ENCODE measurements at regions not wholly inside any gene's neighbourhood (a gene's known extent, or its start where the extent isn't known, plus 50 kb on each side); places are given as distances from the start of the nearest gene placed in this dataset.

GRCh38 chr2:217717646-217718045 is 285.1 kb downstream of the TNS1 start:
- no peak for DNase-seq

- no peak for DNase-seq
Measured at GRCh38 chr2:217715484-217715883, 287.3 kb downstream of the TNS1 start.

DNA sequence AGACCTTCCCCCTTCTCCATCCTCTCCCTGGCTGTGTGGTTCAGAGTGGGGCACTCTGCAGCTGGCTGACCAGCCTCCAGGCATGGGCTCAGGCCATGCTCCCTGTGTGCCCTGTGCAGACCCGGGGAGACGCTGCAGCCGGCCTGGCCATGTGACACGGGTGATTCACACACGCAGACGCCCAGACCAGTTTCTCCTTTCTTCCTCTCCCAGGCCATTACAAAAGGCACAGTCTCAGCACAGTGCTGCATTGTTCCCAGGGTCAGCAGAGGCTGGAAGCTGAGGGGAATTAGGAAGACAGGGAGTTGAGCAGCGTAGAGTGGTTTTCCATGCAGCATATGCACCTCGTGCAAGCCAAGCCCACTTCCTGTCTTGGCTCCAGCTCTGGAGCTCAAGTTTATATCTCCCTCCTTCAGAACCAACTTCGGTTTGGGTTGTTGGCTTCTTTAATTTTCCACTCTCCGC is 288.5 kb downstream of the TNS1 start:
- DNase-seq = no peak

- DNase-seq = peak; percentile 72
Measured at GRCh38 chr2:217713395-217714286, 289.2 kb downstream of the TNS1 start.

DNA sequence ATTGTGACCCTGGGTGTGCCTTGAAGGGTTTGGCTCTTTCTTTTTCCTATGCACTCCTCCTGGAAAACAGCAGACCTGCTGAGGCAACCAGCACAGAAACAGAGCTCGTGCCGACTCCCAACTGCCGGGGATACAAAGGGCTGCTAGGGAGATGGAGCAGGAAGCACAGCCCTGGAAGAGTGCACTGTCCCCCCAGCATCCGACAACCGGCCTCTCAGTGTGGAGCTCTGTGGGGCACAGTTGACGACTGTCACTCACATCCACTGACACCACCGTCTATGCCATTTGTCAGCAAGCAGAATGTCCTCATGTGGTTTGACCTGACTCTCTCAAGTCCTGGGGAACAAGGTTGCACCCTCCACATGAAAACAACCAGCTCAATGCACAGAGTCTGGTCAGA is 290.4 kb downstream of the TNS1 start:
- no peak for DNase-seq

- no peak for DNase-seq
Measured at GRCh38 chr2:217711188-217711587, 291.6 kb downstream of the TNS1 start.

DNA sequence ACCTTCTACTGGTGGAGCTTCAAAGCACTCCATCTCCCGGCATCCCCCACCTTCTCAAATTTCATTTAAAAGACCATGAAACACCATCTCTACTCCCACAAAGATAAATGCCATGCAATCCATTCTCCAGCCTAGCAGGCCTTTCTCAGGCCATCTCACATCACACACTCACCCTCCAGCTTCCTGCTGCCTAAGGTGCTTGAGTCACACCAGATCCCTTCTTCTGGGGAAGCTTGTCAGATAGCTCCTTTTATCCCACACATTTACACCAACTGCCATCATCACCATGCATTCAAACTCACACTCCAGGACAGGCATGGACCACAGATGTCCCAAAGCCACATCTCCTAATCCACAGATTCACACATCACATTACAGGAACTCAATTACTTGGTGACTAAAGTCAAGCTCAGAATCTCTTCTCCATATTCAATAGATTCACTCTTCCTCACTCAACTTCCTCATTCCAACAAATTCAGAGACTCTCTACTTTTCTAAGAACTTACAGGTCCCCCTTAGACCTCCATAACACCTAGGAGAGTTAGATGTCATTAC is 292.5 kb downstream of the TNS1 start:
- DNase-seq = no peak

GRCh38 chr2:217709478-217710210 is 293.2 kb downstream of the TNS1 start:
- no peak for DNase-seq

- DNase-seq = no peak
Measured at GRCh38 chr2:217707131-217707611, 295.6 kb downstream of the TNS1 start.

DNA sequence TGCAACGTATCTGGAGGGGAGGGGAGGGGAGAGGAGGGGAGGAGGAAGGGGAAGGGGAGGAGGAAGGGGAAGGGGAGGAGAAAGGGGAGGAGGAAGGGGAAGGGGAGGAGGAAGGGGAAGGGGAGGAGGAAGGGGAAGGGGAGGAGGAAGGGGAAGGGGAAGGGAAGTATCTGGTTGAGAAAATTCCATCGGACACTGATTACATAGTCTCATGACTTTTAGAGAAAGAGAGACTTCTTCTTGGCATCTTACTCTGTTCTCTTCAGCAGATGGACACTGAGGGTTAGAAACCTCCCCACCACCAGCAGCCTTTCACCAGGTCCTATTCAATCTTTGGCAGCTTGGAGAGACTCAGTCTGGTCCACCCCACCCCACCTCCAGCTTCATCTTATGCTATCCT is 296.3 kb downstream of the TNS1 start:
- no peak for DNase-seq

GRCh38 chr2:217706095-217706494 is 296.7 kb downstream of the TNS1 start:
- no peak for DNase-seq

DNA sequence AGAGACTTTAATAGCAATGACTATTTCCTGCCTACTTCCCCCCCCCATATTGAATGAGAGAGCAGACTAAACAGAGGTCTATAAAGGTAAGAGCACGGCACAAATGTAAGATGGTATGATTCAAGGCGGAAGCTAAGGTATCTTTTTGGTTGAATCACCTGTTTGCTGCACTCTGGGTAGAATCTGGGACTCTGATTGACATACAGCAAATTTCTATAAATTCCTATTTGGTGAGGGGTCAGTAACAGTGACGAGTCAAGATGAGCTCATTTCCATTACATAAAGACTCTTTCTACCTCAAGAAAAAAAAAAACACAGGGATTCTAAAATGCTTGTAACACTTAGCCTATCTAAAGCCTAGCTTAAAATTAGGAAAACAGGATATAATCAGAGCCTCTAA is 297.3 kb downstream of the TNS1 start:
- DNase-seq = no peak

DNA sequence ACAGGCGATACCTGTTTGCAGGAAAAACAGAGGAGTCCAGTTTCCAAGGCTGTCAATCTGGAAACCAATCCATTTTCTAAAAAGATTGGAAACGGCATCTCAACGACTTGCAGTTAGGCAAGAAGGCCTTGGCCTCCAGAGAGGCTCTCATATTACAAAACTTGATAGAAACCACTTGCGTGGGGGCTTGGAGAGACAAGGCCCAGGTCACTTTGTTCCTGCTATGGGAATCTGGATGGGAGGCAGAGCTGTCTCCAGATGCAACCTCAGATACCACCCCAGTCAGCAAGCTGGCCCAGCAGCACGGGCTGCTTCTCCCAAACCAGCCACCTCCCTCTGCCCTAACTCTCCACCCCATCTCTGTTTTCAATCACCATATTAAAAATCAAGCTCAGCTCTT is 298.8 kb downstream of the TNS1 start:
- no peak for DNase-seq

GRCh38 chr2:217703102-217703501 is 299.7 kb downstream of the TNS1 start:
- no peak for DNase-seq

DNA sequence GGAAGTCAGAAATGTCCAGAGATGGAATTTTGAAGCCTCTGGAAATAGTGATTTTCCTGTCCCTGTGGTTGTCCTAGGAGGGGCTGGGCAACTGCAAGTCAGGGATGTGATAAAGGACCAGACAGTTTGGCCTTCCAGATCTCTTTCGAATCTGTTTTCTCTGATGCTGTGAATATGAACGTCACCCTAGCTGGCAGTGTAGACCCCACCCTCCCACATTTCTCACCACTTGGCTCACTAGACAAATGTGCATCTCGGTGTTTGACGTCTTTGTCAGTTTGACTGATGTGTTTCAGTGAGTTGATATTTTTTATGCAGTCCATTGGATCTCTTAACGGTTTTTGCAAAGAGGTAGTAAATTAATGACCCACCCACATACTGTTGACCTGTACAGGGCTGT is 301.2 kb downstream of the TNS1 start:
- DNase-seq = no peak

DNA sequence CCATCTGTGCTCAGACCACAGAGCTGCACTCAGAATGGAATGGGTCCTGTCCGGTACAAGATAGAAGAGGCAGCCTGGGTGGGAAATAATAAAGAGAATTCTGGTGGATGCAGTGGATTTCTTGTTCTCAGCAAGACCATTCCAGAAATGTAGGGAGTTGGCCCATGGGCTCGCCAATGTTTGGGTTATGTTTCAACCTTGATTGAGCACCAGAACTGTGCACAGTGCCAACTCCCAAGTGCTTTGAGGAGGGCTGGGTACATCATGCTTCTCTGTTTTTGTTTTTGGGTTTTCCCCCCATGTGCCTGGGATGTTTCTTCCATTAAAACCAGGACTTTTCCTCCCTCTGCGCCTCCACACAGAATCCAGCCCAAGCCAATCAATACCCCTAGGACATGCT is 304.1 kb downstream of the TNS1 start:
- no peak for DNase-seq

- no peak for DNase-seq
Measured at GRCh38 chr2:217695033-217695520, 307.7 kb downstream of the TNS1 start.

- DNase-seq = no peak
Measured at GRCh38 chr2:217694291-217694690, 308.5 kb downstream of the TNS1 start.

DNA sequence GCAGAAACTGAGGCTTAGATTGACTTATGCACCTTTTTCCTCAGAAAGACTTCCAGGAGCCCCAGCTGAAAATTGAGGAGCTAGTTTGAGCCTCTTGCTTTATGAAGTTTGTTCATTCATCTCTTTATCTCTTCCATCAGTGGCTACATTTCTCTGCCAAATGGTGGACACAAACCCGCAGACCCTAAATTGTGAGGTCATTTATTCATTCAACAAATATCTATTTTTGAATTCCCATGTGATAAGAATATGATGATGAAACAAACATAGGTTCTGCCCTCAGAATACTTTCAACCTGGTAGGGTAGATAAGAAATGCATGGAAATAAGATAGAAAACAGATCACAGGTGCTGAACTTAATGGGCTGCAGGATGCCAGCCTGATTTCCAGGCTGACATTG is 309.4 kb downstream of the TNS1 start:
- DNase-seq = no peak

DNA sequence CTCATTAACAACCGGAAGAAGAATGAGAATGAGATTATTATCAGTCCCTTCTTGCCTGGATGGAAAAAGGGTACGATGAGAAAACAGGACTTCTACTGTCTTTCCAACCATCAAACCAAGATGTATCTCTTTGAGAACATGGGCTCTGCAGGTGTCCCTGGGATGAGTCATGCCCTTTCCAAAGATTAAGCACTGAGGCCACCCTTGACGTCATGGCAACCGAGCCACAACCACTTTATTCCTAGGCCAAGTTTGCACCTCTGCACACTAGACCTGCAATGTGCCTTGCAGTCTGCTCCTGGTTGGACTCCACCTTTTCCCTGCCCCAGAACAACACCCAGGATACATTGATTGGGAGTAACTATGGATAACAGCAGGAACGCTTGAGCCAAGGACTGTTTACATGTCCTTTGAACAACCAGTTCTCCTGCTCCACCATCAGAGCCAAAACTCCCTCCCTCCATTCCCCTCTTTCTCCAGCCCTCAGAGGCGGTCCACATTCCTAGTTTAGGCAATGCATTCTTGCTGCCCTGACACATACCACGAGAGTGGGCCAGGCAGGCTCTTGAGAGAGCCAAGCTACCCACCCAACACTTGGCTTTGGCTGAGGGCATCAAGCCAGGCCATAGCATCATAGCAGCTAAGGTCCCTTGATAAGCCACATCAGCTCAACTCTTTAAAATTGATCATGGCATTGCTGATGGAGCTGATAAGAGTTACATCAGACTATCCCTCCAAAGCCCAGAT is 310.7 kb downstream of the TNS1 start:
- no peak for DNase-seq

DNA sequence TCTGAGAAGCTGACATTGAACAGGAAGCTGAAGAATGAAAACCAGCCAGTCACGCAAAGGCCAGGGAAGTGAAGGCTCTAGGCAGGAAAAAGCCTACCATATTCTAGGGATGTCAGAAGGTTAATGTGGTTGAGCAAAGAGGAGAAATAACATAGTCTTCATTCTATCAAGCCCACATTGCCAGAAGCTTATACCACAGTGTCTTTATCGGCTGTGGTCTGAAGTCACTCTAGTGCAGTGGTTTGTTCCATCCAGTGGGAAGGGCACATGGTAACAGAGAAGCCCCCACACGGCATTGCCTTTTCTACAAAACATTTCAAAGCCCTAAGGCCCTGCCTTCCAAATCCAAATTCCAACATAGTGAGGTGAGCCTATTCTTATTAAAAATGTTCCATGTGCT is 311.3 kb downstream of the TNS1 start:
- DNase-seq = no peak

GRCh38 chr2:217689053-217689452 is 313.7 kb downstream of the TNS1 start:
- no peak for DNase-seq

GRCh38 chr2:217688494-217688893 is 314.3 kb downstream of the TNS1 start:
- DNase-seq = no peak

Data from activated CD4-positive, alpha-beta T cell treated with anti-CD3 and anti-CD28 coated beads, Interleukin-10, Interleukin-2, amounts not matched to agents 100 ng/mL and 50 ng/mL, durations not matched to agents 16 hours and 8 hours (primary cell).